SK-N-SH (cell line): ENCODE measurements at regions not wholly inside any gene's neighbourhood (a gene's known extent, or its start where the extent isn't known, plus 50 kb on each side); places are given as distances from the start of the nearest gene placed in this dataset.

ENCODE experiments used
- CTCF ChIA-PET: fragments of 300-600, 350-600 bp; formaldehyde crosslinking; extraction: SDS; loops from one replicate; lab custom pipeline; 2021; lab: Yijun Ruan, JAX
- POLR2A ChIA-PET: fragments of 350-600 bp; sonication (Branson Sonifier 250); formaldehyde crosslinking; extraction: SDS; loops from one replicate; lab custom pipeline; 2020; ENCODE audit warnings: antibody characterized with exemption, inconsistent platforms; lab: Yijun Ruan, JAX
- DNase-seq: peaks from one replicate; pipeline ENCODE4 v3.0.0; 2012
- H2AFZ ChIP-seq: fragments of 200-600 bp; sonication (generic); 2 replicates; pipeline ENCODE4 v1.8.1; 2016; ENCODE audit warnings: antibody characterized with exemption, mild to moderate bottlenecking, low read depth
- H3F3A ChIP-seq: fragments of 200-600 bp; sonication (generic); replicated peaks from 2 replicates; pipeline ENCODE3; 2016; ENCODE audit warnings: antibody characterized with exemption, mild to moderate bottlenecking; ENCODE audit not compliant: insufficient read depth
- H3K27ac ChIP-seq, 2 experiments: fragments of 200-500 bp in 1 of 2; fragments of 200-600 bp in 1 of 2; sonication (Bioruptor generic) in 1 of 2; sonication (generic), shearing (Covaris generic) in 1 of 2; 2 replicates each; pipeline versions ENCODE4 v1.5.1 to v1.6.1; 2014 to 2016; ENCODE audit warnings: low read depth in 2 of 2, inconsistent platforms in 1 of 2, low read length in 1 of 2, mild to moderate bottlenecking in 1 of 2, mixed read lengths in 1 of 2
- H3K27me3 ChIP-seq: fragments of 200-600 bp; sonication (generic), shearing (Covaris generic); 2 replicates; pipeline ENCODE4 v1.6.1; 2016; ENCODE audit warnings: mixed run types; ENCODE audit not compliant: insufficient read depth
- H3K36me3 ChIP-seq, 2 experiments: fragments of 200-500 bp in 1 of 2; fragments of 200-600 bp in 1 of 2; sonication (Bioruptor generic) in 1 of 2; sonication (generic) in 1 of 2; replicated peaks in 1 of 2; 2 replicates each; pipeline versions ENCODE3 to v1.5.1; 2014 to 2016; ENCODE audit warnings: low read length in 1 of 2, mild to moderate bottlenecking in 1 of 2; ENCODE audit not compliant: insufficient read depth in 2 of 2, control insufficient read depth in 1 of 2
- H3K4me1 ChIP-seq, 2 experiments: fragments of 200-500 bp in 1 of 2; fragments of 200-600 bp in 1 of 2; sonication (Bioruptor generic) in 1 of 2; sonication (generic), shearing (Covaris generic) in 1 of 2; 2 replicates each; pipeline versions ENCODE4 v1.5.1 to v1.6.1; 2014 to 2016; ENCODE audit warnings: low read depth in 1 of 2, low read length in 1 of 2, mixed run types in 1 of 2; ENCODE audit not compliant: insufficient read depth in 2 of 2, control insufficient read depth in 1 of 2
- H3K4me2 ChIP-seq: fragments of 200-600 bp; sonication (generic), shearing (Covaris generic); 2 replicates; pipeline ENCODE4 v1.6.1; 2017; ENCODE audit warnings: mixed run types
- H3K4me3 ChIP-seq, 2 experiments: fragments of 200-500 bp in 1 of 2; fragments of 200-600 bp in 1 of 2; sonication (Bioruptor generic) in 1 of 2; sonication (generic), shearing (Covaris generic) in 1 of 2; 2 replicates each; pipeline versions ENCODE4 v1.5.1 to v1.8.1; 2014 to 2016; ENCODE audit warnings: low read depth in 2 of 2, inconsistent platforms in 1 of 2, low read length in 1 of 2, mild to moderate bottlenecking in 1 of 2, mixed read lengths in 1 of 2, moderate library complexity in 1 of 2
- H3K79me2 ChIP-seq: fragments of 200-600 bp; sonication (generic); 2 replicates; pipeline ENCODE4 v1.8.1; 2017; ENCODE audit warnings: mild to moderate bottlenecking; ENCODE audit not compliant: insufficient read depth
- H3K9ac ChIP-seq: fragments of 200-600 bp; sonication (generic); 2 replicates; pipeline ENCODE4 v1.6.1; 2017; ENCODE audit warnings: mixed run types
- H3K9me2 ChIP-seq: fragments of 200-600 bp; sonication (generic); 2 replicates; pipeline ENCODE4 v1.6.1; 2017; ENCODE audit warnings: mixed run types
- H3K9me3 ChIP-seq: fragments of 200-600 bp; sonication (generic); 2 replicates; pipeline ENCODE4 v1.6.1; 2017; ENCODE audit warnings: mixed run types, mild to moderate bottlenecking, moderate library complexity
- H4K20me1 ChIP-seq: fragments of 200-600 bp; sonication (generic); 2 replicates; pipeline ENCODE4 v1.6.1; 2017; ENCODE audit warnings: mild to moderate bottlenecking, mixed run types; ENCODE audit not compliant: insufficient read depth
- CHD2 ChIP-seq: fragments of 150-350 bp; IDR thresholded peaks from 2 replicates; pipeline ENCODE4 v1.6.1; 2018; ENCODE audit warnings: low read length; ENCODE audit not compliant: partially characterized antibody
- CTCF ChIP-seq: fragments of 200-600 bp; sonication (generic); IDR thresholded peaks from 2 replicates; pipeline ENCODE4 v1.6.1; 2017; ENCODE audit warnings: antibody characterized with exemption, mild to moderate bottlenecking, moderate library complexity
- ELF1 ChIP-seq: IDR thresholded peaks from 2 replicates; pipeline ENCODE4 v1.4.0; 2012
- FOSL2 ChIP-seq: IDR thresholded peaks from 2 replicates; pipeline ENCODE4 v1.4.0; 2012; ENCODE audit warnings: low read depth, mild to moderate bottlenecking, moderate library complexity, borderline replicate concordance
- FOXM1 ChIP-seq: IDR thresholded peaks from 2 replicates; pipeline ENCODE4 v1.4.0; 2012; ENCODE audit warnings: low read depth, mild to moderate bottlenecking
- GABPA ChIP-seq: IDR thresholded peaks from 2 replicates; pipeline ENCODE4 v1.4.0; 2012; ENCODE audit warnings: low read depth, mild to moderate bottlenecking
- JUND ChIP-seq: IDR thresholded peaks from 2 replicates; pipeline ENCODE4 v1.4.0; 2012
- MAX ChIP-seq: IDR thresholded peaks from 2 replicates; pipeline ENCODE4 v1.4.0; 2012; ENCODE audit warnings: low read depth
- MEF2A ChIP-seq: IDR thresholded peaks from 2 replicates; pipeline ENCODE4 v1.4.0; 2012; ENCODE audit warnings: low read depth, borderline replicate concordance
- PBX3 ChIP-seq: IDR thresholded peaks from 2 replicates; pipeline ENCODE4; 2012
- RAD21 ChIP-seq: IDR thresholded peaks from 2 replicates; pipeline ENCODE4 v1.6.1; 2012; ENCODE audit warnings: mild to moderate bottlenecking, low read length
- RCOR1 ChIP-seq: fragments of 150-350 bp; IDR thresholded peaks from 2 replicates; pipeline ENCODE4 v1.6.1; 2017; ENCODE audit warnings: antibody characterized with exemption, low read length
- RXRA ChIP-seq: IDR thresholded peaks from 2 replicates; pipeline ENCODE4 v1.4.0; 2012; ENCODE audit warnings: low read depth, mild to moderate bottlenecking, borderline replicate concordance
- TAF1 ChIP-seq: IDR thresholded peaks from 2 replicates; pipeline ENCODE4 v1.6.1; 2012; ENCODE audit warnings: low read depth, mild to moderate bottlenecking, low read length, moderate library complexity, borderline replicate concordance
- TCF12 ChIP-seq: IDR thresholded peaks from 2 replicates; pipeline ENCODE4 v1.4.0; 2012
- USF1 ChIP-seq: IDR thresholded peaks from 2 replicates; pipeline ENCODE4 v1.4.0; 2012; ENCODE audit warnings: low read depth, borderline replicate concordance
- ZBTB33 ChIP-seq: IDR thresholded peaks from 2 replicates; pipeline ENCODE4 v1.4.0; 2012; ENCODE audit warnings: low read depth, borderline replicate concordance

GRCh38 chr10:28733245-28733644 lies 55.9 kb downstream of the BAMBI start:
- peaks cover 0 to 4% of the 10 kb centered on the region in 2 experiments; a peak in 1 of 4 replicates for H3K4me1 ChIP-seq
- TF ChIP-seq RCOR1 (no peak), USF1 (no peak), FOSL2 (no peak), ZBTB33 (no peak), FOXM1 (no peak), JUND (no peak), RAD21 (no peak), MEF2A (no peak), ELF1 (no peak), CHD2 (no peak), MAX (no peak), PBX3 (no peak), TAF1 (no peak), RXRA (no peak), CTCF (no peak), TCF12 (no peak), GABPA (no peak)
- DNase-seq = no peak
- ChIA-PET CTCF (interaction anchor here (0.9 kb wide), 1 partner anchor 976 kb away, joined by 3 read pairs; no protein-coding TSS in a partner anchor), POLR2A (no interaction called here)
- no peak overlapping the region for H3K4me3 ChIP-seq
- no peaks in the 10 kb centered on the region for H3K36me3 ChIP-seq
- peaks cover 12% of the 10 kb centered on the region for H3F3A ChIP-seq
- H4K20me1 ChIP-seq = no peaks in the 10 kb centered on the region
- no peaks in the 10 kb centered on the region; the same call in 1 of the 2 replicates for H3K27me3 ChIP-seq
- H3K9me2 ChIP-seq = no peaks in the 10 kb centered on the region
- no peaks in the 10 kb centered on the region for H3K9me3 ChIP-seq
- no peak overlapping the region for H2AFZ ChIP-seq
- no peak overlapping the region for H3K27ac ChIP-seq
- no peak overlapping the region for H3K4me2 ChIP-seq
- no peak overlapping the region for H3K9ac ChIP-seq
- H3K79me2 ChIP-seq = no peaks in the 10 kb centered on the region
